Medulla oblongata (tissue), 1 donor: ENCODE measurements at regions not wholly inside any gene's neighbourhood (a gene's known extent, or its start where the extent isn't known, plus 50 kb on each side); places are given as distances from the start of the nearest gene placed in this dataset.
A peak's percentile ranks its signal among the peaks of the same experiment; 100 is the strongest.
"Not testable (repeated sequence)": the region's sequence is repeated elsewhere in the genome, so short reads cannot be mapped to it uniquely, and the experiment has no call there.

ENCODE experiments used
- DNase-seq: peaks from one replicate; pipeline ENCODE4 v3.0.0-alpha.2; 2015; ENCODE audit errors: extremely low spot score

DNA sequence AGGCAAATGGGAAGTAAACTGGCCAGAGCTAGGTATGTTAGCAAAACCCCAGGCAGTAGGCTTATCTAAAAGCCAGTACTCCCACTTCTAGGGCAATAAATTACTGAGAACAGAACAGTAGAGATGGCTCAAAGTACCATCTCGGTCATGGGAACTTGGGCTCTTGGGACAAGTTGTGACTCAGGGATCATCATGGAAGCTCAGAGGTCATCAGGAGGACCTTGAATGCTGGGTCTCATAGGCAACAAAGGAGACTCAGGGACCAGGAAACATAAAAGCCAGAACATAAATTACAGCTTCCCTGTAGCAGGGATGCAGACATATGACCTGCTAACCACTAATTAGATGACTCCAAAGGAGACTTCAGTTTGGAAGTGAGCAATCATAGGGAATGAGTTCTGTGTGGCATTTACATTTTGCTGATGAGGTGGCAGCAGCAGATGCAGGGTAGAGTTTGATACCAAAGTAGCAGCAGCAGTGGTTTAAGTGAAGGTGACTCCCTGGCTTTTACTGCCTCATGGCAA is 97.6 kb upstream of the SCAF11 start:
- no peak for DNase-seq

DNA sequence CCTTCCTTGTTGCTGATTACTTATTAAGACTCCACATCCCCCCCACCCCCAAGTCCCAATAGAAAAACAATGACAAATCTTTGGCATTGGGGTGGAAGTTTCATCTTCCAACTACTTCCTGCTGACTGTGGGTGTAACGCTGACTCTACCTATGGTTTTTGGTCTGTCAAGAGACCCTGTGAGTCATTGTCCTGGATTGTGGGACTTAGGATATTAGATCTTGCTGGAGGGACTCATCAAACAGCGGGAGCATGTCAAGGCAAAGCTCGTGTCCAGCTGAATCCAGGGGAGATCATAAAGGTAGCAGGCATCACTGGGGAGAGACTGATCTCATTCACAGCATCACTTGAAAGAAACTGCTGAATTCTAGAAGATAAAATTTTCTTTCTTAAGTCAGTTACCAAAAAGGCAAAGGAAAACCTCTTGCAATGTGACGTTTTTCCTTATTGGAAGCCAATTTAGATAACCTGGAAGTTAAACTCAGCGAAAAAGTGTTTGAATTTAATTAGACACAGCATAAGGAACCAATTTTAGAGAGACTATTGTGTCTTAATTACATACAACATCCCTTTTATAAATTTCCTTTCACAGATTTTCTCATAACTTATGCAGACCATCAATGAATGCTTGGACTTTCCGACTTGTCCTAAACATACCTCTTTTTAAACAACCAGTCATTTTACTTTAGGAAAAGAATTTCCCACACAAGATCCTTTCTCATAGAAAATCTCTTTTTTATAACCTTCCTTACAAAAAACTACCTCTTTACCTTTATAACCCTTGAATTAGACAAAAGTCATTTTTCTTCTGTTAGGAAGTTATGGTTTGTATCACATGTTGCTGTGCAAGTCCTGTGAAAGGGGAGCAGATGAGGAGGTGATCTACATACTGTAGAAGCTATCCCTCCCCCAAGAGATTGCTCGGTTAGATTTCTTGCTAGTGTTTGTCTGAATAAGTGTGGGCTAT is 94.6 kb upstream of the SCAF11 start:
- DNase-seq = no peak

DNA sequence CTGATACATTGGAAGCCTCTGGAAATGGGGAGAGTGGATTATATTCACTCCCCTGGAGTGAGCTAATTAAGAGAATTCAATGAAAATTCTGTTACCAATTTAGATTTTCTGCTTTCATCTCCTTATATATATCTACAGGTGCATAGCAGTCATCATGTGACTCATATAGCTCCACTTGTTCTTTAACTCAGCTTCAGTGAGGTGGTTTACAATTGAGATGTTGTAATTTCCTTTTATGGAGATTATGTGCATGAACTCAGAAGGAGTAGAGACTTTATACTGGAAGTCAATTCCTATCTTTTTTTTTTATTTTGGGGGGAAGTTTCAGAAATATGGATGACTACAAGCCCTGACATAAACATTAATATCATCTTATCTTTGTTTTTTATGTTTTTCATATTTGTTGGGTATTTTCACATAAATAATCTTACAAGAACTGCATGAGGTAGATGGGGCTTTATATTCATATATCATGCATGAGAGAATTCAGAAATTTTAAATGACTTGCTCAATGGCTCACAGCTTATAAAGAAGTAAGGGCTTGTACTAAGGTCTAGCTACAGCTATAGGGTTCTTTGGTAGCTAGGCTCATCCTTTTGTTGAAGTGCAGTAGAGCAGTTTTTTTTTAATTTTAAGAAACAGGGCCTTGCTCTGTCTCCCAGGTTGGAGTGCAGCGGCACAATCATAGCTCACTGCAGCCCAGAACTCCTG is 92.3 kb upstream of the SCAF11 start:
- no peak for DNase-seq

DNA sequence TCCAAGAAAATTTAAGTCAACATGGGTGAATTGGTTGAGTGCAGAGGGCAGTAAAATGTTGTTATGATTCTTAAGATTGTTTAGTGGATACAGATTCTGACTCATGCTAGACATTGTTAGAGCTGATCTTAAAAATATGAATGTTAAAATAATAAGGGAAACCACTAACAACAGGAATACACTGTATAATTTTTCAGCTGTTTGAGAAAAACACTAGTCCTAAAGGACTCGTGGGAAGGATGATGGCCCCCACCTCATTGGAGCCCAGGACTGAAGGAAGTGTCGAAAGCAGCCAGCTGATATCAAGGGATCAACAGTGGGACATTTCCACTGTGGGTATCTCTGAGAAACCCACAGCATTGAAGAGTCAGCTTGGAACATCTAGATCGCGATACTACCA is 82.9 kb upstream of the SCAF11 start:
- no peak for DNase-seq

DNA sequence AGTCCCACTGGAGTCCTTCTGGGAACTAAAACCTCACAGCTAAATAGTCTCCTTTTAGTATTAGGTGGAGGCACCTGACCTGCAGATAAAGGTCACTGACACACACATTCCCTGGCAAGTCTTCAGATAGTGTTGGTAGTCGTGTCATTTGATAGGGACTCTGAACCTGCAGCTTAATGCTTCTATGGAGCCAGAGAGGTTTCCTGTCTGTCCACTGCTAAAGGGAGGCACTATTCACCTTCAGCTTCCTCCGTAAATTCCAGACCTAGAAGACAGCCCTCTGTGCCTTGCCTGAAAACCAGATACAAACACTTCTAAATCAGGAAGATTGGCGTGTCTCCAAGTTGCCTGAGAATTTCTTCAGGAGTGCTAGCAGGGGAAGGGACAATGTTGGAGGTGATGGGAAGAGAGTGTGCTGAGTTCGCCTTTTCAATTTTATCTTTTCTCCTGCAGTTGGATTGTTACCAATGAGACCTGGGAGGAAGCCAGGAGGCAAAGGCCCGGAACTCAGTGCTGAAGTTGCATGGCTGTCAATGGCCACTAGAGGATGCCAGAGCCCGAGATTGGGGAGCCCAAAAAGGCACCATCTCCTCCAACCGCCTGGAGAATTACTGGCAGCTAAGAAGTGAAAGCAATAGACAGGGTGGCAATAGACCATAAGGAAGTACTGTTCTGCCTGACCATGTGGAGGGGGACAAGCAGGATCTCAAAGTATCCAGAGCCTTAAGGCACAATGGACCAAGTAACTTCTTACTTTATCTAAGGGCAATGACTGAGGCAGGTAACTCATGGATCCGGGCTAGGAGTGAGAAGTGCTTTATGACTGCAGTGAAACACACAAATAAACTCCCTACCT is 81.6 kb upstream of the SCAF11 start:
- peak; percentile 74 for DNase-seq

DNA sequence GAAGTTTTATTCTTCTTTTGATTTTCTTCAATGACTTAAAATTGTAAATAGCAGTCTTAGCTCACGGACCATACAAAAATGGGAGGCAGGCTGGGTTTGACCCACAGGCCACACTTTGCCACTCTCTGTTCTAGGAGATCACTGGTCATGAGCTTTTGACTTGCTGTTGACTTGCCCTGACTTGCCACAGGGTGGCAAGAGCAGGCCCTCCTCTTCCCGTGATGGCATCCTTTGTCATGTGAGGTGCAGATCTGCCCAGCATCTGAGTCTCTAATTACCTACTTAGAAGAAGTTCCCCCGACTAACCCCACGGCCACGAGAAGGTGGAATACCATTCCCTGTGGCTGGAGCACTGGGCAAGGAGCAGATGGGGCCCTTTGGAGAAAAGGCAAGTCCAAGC is 81.0 kb upstream of the SCAF11 start:
- DNase-seq = no peak

DNA sequence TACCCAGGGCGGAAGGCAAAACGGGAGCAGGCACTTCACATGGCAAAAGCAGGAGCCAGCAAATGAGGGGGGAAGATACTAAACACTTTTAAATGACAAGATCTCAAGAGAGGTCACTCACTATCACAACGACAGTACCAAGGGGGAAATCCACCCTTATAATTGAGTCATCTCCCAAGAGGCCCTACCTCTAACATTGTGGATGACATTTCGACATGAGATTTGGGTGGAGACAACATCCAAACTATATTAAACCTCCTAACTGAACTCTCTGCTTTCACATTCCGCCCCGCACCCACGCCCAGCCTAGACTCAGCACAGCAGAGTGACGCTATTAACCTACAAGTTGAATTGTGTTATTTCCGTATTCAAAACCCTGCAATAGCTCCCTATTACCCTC is 76.7 kb upstream of the SCAF11 start:
- no peak for DNase-seq

DNA sequence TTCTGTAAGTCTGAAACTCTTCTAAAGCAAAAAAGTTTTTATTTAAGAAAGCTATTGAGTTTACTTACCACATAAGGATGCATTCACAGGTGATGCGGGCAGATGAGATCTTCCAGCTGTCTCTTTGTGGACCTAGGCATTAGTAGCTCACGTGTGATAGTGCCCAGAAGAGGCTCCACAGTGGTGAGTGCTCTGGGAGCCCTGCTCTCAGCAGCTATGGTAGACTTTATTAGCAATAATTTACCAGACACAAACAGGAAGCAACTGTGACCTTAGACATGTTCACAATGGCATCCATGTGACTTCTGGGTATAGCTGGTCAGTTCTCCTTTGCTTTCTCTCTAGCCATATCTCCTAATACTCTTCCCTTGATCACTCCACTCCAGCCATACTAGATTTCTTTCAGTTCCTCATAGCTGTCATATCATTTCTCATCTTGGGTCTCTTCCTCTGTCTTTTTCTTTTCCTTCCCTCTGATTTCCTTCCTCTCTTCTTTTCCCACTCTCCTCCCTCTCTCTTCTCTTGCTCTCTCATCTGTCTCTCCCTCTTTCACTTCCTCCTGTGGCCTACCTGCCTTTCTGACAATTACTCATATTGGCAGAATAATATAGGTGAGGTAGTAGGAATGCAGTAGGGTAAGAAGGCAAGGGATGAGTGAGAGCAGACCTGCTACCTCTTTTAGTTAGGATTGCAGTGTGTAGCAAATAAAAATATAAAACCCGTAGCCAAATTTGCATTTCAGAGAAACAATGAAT is 75.2 kb upstream of the SCAF11 start:
- no peak for DNase-seq

DNA sequence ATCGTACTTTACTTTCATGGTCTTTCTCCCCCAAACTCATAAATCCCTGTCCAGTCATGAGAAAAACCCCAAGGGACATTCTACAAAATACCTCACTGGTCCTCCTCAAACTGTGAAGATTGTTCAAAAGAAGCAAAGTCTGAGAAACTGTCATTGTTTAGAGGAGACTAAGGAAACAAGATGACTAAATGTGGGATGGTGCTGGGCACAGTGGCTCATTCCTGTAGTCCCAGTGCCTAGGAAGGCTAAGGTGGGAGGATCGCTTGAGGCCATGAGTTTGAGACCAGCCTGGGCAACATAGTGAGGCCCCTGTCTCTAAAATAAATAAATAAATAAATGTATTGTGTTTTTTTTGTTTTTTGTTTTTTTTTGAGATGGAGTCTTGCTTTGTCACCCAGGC is 74.2 kb upstream of the SCAF11 start:
- DNase-seq = no peak

DNA sequence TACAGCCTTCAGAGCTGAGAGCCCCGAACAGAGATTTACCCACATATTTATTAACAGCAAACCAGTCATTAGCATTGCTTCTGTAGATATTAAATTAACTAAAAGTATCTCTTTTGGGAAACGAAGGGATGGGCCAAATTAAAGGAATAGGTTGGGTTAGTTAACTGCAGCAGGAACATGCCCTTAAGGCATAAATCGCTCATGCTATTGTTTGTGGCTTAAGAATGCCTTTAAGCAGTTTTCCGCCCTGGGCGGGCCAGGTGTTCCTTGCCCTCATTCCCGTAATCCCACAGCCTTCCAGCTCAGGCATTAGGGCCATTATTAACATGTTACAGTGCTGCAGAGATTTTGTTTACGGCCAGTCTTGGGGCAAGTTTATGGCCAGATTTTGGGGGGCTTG is 68.3 kb upstream of the SCAF11 start:
- DNase-seq = not testable (repeated sequence)

DNA sequence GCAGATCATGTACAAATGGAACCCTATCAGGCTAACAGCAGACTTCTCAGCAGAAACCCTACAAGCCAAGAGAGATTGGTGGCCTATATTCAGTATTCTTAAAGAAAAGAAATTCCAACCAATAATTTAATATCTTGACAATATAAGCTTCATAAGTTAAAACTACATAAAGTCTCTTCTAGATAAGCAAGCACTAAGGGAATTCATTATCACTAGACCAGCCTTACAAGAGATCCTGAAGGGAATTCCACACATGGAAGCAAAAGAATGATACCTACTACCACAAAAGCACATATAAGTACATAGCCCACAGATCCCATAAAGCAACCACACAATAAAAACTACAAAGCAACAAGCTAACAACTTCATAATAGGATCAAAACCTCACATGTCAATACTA is 60.4 kb upstream of the SCAF11 start:
- no peak for DNase-seq

DNA sequence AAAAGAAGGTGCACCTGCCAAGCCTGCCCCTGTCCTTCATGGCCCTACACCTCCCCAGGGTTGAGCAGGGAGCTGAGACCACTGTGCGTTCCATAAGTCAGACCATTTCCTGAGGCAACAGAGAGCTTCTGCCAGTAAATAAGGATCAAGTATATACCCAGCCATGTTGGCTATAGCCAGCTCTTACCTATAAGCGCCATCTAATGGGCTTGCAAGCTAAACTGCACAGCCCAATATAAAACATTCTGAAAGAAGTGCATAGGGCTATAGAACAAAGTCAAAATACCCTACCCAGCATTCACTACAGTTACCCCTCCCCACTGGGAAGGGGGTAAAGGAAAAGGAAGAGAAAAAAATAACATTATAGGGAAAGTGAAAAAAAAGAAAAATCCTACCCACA is 59.3 kb upstream of the SCAF11 start:
- DNase-seq = no peak

DNA sequence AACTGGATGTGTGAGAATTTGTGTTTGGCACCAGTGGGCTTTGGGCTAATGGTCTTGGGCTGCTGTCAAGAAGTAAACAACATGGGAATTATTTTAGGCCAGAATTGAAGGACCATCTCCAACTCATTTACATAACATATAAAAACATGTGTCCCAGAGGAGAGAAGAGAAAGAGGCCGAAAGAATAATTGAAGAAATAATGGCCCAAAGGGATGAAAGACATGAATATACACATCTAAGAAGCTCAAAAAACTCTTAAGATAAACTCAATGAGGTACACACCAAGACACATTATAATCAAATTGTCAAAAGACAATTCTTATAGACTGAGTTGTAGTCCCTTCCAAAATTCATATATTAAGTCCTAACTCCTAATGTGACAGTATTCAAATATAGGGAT is 56.1 kb upstream of the SCAF11 start:
- DNase-seq = no peak

DNA sequence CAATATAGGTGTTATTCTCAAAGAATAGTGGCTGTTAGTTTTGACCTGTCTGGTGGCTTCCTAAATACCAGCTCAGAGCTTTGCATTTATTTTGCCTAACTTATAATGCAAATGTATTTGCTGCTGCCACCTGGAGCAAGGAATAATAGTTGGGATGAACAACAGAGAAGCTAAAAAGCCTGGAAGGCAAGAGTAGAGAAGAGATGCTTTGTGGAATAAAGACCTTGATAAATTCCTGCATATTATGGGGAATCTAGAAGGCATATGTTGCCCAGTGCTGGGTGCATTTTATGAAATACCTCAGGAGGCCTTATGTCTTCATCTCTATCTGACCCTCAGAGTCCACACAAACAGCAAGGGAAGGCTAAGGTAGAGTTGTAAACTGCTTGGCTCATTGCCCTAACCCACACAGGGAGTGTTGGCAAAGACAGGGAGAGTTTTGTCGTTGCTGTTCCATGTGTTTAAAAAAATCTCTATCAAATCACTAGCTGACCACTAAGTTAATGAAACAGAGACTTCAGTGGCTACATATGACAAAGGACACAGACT is 53.7 kb upstream of the SCAF11 start:
- no peak for DNase-seq
